IgD-negative memory B cell (primary cell): ENCODE measurements at regions not wholly inside any gene's neighbourhood (a gene's known extent, or its start where the extent isn't known, plus 50 kb on each side); places are given as distances from the start of the nearest gene placed in this dataset.
"Not testable (repeated sequence)": the region's sequence is repeated elsewhere in the genome, so short reads cannot be mapped to it uniquely, and the experiment has no call there.

ENCODE experiments used
- H3K27ac Mint-ChIP-seq, 3 donors: one replicate each; pipeline ENCODE4 v1.8.0; 2020 to 2022; ENCODE audit warnings: mild to moderate bottlenecking in 3 of 3, mixed read lengths in 3 of 3, moderate library complexity in 1 of 3
- H3K27me3 Mint-ChIP-seq: one replicate; pipeline ENCODE4 v1.8.0; 2021; ENCODE audit warnings: mixed read lengths
- H3K36me3 Mint-ChIP-seq: one replicate; pipeline ENCODE4 v1.8.0; 2020; ENCODE audit warnings: mild to moderate bottlenecking, mixed read lengths
- H3K4me1 Mint-ChIP-seq, 3 donors: one replicate each; pipeline ENCODE4 v1.8.0; 2020 to 2022; ENCODE audit warnings: mixed read lengths in 3 of 3, mild to moderate bottlenecking in 1 of 3
- H3K4me3 Mint-ChIP-seq, 4 donors: one replicate each; pipeline ENCODE4 v1.8.0; 2020 to 2022; ENCODE audit warnings: mild to moderate bottlenecking in 4 of 4, mixed read lengths in 4 of 4, moderate library complexity in 3 of 4
- H3K9me3 Mint-ChIP-seq, 3 donors: one replicate each; pipeline ENCODE4 v1.8.0; 2020 to 2021; ENCODE audit warnings: mixed read lengths in 3 of 3, mild to moderate bottlenecking in 1 of 3

DNA sequence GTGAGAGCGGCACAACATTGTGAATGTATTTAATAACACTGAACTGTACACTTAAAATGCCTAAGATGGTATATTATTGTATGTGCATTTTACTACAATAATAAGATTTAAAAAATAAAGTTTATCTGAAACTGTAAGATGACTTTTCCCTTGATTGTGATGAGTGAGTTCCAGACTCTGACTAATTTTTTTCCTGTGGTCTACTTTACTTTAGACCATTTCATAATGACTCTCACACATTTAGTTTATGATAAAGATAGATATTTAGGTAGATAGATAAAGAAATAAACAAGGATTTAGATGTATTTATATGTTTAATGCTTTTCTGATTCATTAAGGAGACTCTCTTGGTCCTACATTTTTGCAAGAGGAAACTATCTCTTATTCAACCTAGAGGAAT is 835.9 kb upstream of the SORCS1 start:
- Mint-ChIP-seq H3K27ac (no peak overlapping the region), H3K4me1 (no peaks in the 10 kb centered on the region), H3K36me3 (no peaks in the 10 kb centered on the region), H3K9me3 (no peaks in the 10 kb centered on the region), H3K27me3 (no peaks in the 10 kb centered on the region), H3K4me3 (no peak overlapping the region)

DNA sequence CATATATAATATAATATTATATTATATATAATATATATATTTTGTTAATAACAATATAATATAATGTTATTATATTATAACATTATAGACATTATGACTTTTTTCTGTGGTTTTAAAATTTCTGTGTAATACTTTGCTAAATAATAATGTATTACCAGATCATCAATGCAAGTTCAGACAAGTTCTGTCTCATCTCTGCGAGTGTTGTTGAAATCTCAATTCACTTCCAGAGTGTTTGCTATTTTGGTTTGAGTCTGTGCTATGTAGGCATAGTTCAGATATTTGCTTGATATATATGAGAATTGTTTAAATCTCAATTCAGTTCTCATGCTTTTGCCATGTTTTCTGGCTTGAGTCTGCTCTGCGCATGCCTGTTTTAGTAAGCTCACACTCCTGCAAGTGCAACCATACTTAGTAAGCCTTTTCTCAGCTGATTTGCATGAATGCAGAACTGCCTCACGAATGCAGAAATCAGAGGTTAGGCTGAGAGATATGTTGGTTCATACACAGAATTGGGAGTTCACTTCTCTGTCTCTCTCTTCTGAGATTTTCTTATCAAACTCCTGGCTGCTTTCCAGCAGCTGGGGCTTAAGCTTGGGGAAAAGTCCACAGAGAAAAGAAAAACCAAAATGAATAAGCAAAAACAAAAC is 830.2 kb upstream of the SORCS1 start:
- Mint-ChIP-seq H3K36me3 (no peaks in the 10 kb centered on the region), H3K27ac (no peak overlapping the region), H3K4me1 (no peaks in the 10 kb centered on the region), H3K4me3 (no peak overlapping the region), H3K27me3 (no peaks in the 10 kb centered on the region), H3K9me3 (no peaks in the 10 kb centered on the region)

DNA sequence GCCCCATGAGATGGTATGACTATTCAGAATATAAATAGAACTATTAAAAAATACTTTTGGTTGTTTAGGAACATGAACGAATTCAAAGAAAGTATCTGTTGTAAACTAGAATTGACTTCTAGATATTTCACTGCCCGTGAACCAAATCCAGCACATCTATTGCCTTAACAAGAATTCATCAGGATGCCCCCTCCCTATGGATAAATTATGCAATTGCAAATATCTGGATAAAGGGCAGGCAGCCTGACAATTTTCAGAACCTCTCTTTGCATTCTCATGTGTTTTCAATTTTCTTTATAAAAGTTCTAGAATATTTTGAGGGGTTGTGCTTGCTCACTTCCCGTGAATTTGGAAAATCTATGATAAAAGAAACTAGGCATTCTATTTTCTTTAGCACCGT is 822.1 kb upstream of the SORCS1 start:
- H3K36me3 Mint-ChIP-seq = no peaks in the 10 kb centered on the region
- no peak overlapping the region for H3K27ac Mint-ChIP-seq
- H3K4me3 Mint-ChIP-seq = no peak overlapping the region
- peaks cover 0 to 2% (median 0%) of the 10 kb centered on the region in 3 donors for H3K4me1 Mint-ChIP-seq
- H3K9me3 Mint-ChIP-seq = no peaks in the 10 kb centered on the region
- no peaks in the 10 kb centered on the region for H3K27me3 Mint-ChIP-seq

DNA sequence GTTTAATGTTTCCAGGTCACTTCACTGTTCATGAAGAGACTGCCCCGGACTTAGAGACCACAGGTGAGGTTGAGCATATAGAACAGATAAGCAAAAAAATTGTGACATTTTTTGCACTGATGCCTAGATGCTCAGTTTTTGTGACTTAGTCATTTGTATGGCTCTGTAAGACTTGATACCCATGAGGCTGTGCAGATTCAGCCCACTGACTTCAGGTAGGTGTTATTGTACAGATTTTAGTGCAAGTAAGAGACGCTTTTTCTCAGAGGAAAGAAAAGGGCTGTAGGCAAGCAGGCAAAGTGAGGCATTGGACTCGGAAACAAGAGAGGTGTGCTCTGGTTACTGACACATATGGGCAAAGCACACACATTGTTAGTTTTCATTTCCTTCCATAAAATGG is 820.1 kb upstream of the SORCS1 start:
- no peaks in the 10 kb centered on the region for H3K9me3 Mint-ChIP-seq
- H3K36me3 Mint-ChIP-seq = no peaks in the 10 kb centered on the region
- H3K27me3 Mint-ChIP-seq = no peaks in the 10 kb centered on the region
- no peak overlapping the region for H3K4me3 Mint-ChIP-seq
- H3K4me1 Mint-ChIP-seq = peaks cover 0 to 2% (median 0%) of the 10 kb centered on the region in 3 donors
- H3K27ac Mint-ChIP-seq = no peak overlapping the region

DNA sequence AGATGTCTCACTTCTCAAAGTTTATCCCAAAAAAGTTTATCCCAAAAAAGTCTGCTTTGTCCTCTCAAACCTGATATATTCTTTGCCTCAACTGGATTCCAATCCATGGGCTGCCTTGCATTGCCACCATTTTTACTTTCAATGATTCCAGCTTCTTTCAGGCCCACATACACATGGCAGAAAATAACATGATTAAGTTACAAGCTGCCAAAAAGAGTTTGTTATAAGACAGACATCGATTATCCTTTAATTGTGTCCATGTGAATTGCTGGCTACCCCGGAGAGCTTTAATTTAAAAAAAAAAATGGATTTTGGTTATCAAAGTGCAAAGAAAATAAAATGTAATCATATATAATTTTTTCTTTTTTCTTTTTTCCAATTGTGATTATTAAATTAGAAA is 819.6 kb upstream of the SORCS1 start:
- Mint-ChIP-seq H3K4me3 (no peak overlapping the region), H3K27me3 (no peaks in the 10 kb centered on the region), H3K9me3 (no peaks in the 10 kb centered on the region), H3K27ac (no peak overlapping the region), H3K4me1 (peaks cover 0 to 2% (median 0%) of the 10 kb centered on the region in 3 donors), H3K36me3 (no peaks in the 10 kb centered on the region)

DNA sequence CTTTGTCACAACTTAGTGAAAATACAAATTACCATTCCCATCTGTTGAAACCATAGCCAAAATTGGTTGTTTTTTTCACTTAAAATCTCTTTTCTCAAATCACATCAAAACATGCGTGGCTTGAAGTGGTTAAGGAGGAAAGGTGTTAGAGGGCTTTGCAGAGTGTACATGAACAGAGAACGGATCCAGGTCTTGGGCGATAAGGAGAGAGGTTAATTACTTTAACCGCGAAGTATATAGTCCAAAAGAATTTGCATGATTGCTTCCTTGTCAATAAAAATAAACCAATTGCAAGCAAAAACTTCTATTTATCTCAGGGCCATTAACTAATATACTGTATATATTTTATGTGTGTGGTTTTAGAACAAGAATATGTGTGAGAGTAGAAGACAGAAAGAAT is 813.9 kb upstream of the SORCS1 start:
- Mint-ChIP-seq H3K27ac (no peak overlapping the region), H3K9me3 (peaks cover 0 to 12% (median 5%) of the 10 kb centered on the region in 3 donors), H3K4me1 (no peaks in the 10 kb centered on the region), H3K36me3 (no peaks in the 10 kb centered on the region), H3K27me3 (no peaks in the 10 kb centered on the region), H3K4me3 (no peak overlapping the region)

DNA sequence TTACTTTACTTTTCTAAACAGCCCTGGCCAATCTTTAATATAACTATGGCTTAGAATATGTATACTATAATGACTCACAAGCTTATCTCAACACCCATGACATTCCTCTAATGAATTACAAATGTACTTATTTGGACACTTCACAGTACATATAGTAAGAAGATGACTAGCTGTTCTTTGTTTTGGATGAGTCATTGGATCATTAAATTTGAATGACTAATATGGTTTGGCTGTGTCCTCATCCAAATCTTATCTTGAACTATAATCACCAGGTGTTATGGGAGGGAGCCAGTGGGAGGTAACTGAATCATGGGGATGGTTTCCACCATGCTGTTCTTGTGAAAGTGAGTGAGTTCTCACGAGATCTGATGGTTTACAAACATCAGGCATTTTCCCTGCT is 807.5 kb upstream of the SORCS1 start:
- Mint-ChIP-seq H3K9me3 (peaks cover 0 to 10% (median under 1%) of the 10 kb centered on the region in 3 donors), H3K27me3 (no peaks in the 10 kb centered on the region), H3K4me3 (no peak overlapping the region), H3K27ac (no peak overlapping the region), H3K36me3 (no peaks in the 10 kb centered on the region), H3K4me1 (no peaks in the 10 kb centered on the region)

DNA sequence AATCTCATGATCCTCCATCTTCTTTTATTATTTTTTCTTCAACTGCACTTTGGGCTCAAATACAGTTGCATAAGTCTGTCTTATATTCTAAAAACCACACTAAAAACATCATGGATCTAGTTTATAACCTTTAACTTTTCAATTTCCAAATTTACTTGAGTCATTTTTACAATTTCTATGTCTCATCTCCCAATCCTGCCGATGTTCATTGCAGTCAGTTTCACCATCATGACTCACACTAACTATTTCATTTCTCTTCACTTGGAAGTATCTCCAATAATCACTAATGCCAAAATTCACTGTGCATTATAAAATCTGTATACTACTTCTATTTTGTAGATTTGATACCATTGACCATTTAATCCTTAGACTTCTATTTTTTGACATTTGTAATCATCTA is 806.9 kb upstream of the SORCS1 start:
- Mint-ChIP-seq H3K27ac (no peak overlapping the region), H3K27me3 (no peaks in the 10 kb centered on the region), H3K4me3 (no peak overlapping the region), H3K4me1 (no peaks in the 10 kb centered on the region), H3K36me3 (no peaks in the 10 kb centered on the region), H3K9me3 (peaks cover 0 to 10% (median 0%) of the 10 kb centered on the region in 3 donors)

DNA sequence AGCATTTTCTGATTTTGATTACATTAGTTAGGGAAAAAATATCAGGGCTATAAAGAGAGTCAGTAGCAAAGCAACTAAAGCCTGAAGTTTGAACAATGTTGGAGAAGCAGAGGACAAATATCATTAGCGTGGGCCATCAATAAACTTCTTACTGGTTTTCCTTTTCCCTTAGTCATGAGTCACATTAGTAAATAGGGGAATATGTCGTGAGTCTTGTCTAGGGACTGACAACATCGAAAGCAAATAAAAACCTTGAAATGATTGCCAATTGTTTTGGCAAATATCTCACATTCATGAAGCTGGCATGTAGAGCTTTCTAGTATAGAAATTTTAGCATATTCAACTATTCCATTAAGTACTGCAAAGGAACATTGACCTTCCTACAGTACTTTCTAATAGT is 806.0 kb upstream of the SORCS1 start:
- Mint-ChIP-seq H3K36me3 (no peaks in the 10 kb centered on the region), H3K27me3 (no peaks in the 10 kb centered on the region), H3K27ac (no peak overlapping the region), H3K4me1 (no peaks in the 10 kb centered on the region), H3K9me3 (peaks cover 0 to 6% (median 0%) of the 10 kb centered on the region in 3 donors), H3K4me3 (peak overlapping the region in 1 of 4 donors; percentile 50)

DNA sequence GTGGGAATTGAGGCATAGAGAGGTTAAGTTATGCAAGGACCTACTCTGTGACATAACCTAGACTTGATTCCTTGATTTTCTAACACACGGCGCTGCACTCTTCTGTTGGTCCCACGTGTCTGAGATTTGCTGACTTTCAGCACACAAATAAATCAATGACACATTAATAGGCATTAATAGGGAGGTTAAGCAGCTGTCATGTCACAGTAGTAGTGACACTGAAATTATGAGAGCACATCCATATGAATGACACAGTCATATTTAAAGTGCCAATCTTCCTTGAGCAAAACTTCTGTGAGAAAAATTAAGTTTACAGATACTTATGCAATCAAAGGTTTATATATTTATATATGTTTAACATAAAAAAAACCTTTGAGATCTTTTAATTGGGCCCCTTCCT is 805.4 kb upstream of the SORCS1 start:
- Mint-ChIP-seq H3K4me3 (no peak overlapping the region), H3K27ac (no peak overlapping the region), H3K27me3 (no peaks in the 10 kb centered on the region), H3K36me3 (no peaks in the 10 kb centered on the region), H3K4me1 (no peaks in the 10 kb centered on the region), H3K9me3 (peaks cover 0 to 6% (median 2%) of the 10 kb centered on the region in 3 donors)

DNA sequence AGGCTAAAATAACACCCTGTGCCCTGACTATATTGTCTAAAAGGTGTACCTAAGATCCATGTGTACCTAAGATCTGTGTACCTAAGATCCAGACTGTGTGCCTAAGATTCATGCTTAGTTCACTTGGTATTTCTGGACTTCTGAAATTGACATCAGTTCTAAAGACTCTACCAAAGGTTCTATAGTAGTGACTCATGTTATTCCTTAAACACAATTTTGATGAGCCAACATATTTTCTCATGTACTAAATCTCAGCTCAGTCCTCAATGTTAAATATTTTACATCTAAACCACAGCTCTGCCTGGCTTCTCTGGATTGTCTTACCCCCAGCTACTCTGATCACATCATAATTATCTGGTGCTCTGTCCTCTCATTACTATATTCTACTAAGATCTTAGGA is 802.3 kb upstream of the SORCS1 start:
- no peaks in the 10 kb centered on the region for H3K36me3 Mint-ChIP-seq
- H3K4me1 Mint-ChIP-seq = no peaks in the 10 kb centered on the region
- H3K4me3 Mint-ChIP-seq = no peak overlapping the region
- H3K27ac Mint-ChIP-seq = no peak overlapping the region
- no peaks in the 10 kb centered on the region for H3K27me3 Mint-ChIP-seq
- H3K9me3 Mint-ChIP-seq = peaks cover 0 to 6% (median 2%) of the 10 kb centered on the region in 3 donors

DNA sequence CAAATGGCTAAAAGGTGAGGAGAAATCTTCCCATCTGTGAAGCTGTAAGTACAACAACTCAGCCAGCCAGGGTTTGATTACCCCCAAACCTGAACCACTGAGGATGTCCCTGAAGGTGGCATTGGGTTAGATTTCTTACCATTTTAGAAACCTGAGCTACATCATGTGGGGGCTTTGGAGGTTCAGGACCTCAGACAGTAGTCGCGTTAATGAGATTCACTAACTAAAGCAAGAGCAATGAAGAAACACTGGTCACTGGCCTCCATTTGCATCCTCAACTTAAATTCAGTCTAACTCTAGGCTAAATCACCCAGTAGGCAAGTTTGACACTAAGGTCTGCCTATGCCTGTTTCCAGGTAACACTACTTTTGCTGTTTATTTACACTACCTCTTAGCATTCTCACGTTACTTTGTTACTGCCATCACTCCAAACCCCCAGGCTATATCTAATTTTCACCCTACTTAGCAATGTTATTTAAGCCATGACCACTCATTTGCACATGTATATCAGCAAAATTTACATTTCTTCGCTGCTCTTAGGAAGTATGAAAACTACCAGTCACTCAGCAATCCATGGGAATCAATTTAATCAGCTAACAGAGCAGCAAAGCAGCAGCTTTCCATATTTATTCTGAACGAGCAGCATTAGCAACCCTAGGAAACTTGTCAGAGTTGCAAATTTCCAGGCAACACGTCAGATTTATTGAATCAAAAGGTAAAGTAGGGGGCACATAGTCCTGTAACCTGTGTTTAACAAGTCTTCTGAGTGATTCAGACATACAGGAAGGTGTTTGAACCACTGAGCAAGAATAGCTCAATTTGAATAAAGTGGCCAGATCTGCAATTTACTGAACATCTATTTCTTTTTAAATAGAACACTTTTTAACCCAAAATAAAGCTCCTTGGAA is 788.4 kb upstream of the SORCS1 start:
- no peaks in the 10 kb centered on the region for H3K36me3 Mint-ChIP-seq

DNA sequence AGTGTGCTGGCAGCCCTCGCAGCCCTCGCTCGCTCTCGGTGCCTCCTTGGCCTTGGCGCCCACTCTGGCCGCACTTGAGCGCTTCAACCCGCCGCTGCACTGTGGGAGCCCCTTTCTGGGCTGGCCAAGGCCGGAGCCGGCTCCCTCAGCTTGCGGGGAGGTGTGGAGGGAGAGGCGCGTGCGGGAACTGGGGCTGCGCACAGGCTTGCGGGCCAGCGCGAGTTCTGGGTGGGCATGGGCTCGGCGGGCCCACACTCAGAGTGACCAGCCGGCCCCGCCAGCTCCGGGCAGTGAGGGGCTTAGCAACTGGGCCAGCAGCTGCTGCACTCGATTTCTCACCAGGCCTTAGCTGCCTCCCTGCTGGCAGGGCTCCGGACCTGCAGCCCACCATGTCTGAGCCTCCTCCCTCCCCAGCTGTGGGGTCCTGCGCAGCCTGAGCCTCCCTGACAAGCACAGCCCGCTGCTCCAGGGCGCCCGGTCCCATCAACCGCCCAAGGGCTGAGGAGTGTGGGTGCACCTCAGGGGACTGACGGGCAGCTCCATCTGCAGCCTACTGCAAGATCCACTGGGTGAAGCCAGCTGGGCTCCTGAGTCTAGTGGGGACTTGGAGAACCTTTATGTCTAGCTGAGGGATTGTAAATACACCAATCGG is 786.0 kb upstream of the SORCS1 start:
- H3K36me3 Mint-ChIP-seq, H3K4me3 Mint-ChIP-seq, H3K4me1 Mint-ChIP-seq, H3K27ac Mint-ChIP-seq, H3K27me3 Mint-ChIP-seq, H3K9me3 Mint-ChIP-seq: not testable (repeated sequence)

More for the DNA sequence above, 788.4 kb upstream of the SORCS1 start:
- H3K27ac Mint-ChIP-seq = no peak overlapping the region
- H3K4me1 Mint-ChIP-seq = peaks cover 0 to 2% (median 0%) of the 10 kb centered on the region in 3 donors
- no peaks in the 10 kb centered on the region for H3K27me3 Mint-ChIP-seq
- H3K4me3 Mint-ChIP-seq = no peak overlapping the region
- no peaks in the 10 kb centered on the region for H3K9me3 Mint-ChIP-seq

DNA sequence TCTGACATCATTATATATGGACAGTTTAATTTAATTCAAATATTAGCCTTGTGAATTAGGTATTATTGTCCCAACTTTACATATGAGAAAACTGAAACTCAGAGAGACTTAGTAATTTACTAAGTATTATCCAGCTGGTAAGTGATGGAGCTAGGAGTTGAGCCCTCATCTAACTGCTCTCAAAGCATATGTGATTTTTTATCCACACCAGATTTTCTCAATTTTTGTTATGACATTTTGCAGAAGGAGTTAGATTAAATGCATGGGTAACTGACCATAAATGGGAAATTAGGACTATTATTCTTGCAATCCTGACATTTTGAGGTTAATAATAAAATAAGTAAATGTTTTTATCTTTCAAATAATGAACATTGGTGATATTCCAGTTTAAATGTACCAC is 778.3 kb upstream of the SORCS1 start:
- H3K27me3 Mint-ChIP-seq = no peaks in the 10 kb centered on the region
- peaks cover under 1 to 4% (median 3%) of the 10 kb centered on the region in 3 donors for H3K9me3 Mint-ChIP-seq
- no peaks in the 10 kb centered on the region for H3K36me3 Mint-ChIP-seq
- no peak overlapping the region for H3K27ac Mint-ChIP-seq
- H3K4me3 Mint-ChIP-seq = no peak overlapping the region
- no peaks in the 10 kb centered on the region for H3K4me1 Mint-ChIP-seq

DNA sequence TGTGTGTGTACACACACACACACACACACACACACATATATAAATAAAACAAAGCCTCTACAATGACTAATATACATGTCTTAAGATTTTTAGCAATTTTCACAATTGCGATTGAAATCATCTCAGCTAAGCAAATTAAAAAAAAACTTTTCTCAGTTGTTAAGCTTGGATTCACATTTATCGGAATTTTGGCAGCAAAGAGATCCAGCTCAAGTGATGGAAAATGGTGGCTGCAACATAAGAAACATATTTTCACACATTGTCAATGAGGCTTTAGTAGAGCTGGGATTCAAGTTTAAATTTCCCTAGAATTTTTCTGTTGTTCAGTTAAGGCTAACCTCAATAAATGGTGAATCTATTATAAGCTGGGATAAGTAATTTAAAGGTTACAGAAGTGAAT is 768.6 kb upstream of the SORCS1 start:
- H3K4me1 Mint-ChIP-seq = no peaks in the 10 kb centered on the region
- no peaks in the 10 kb centered on the region for H3K27me3 Mint-ChIP-seq
- H3K27ac Mint-ChIP-seq = no peak overlapping the region
- H3K36me3 Mint-ChIP-seq = no peaks in the 10 kb centered on the region
- peaks cover 0 to 7% (median 0%) of the 10 kb centered on the region in 3 donors for H3K9me3 Mint-ChIP-seq
- H3K4me3 Mint-ChIP-seq = no peak overlapping the region
